H1 (cell line): ENCODE measurements at regions not wholly inside any gene's neighbourhood (a gene's known extent, or its start where the extent isn't known, plus 50 kb on each side); places are given as distances from the start of the nearest gene placed in this dataset.

Experiments used
- CTCF ChIA-PET: fragments of 300-600 bp; sonication (Branson Sonifier 250); formaldehyde crosslinking; loops from one replicate; lab custom pipeline; 2021; ENCODE audit not compliant: partially characterized antibody; lab: Charles Lee
- POLR2A ChIA-PET: fragments of 300-600 bp; sonication (Branson Sonifier 250); formaldehyde crosslinking; loops from one replicate; lab custom pipeline; 2021; ENCODE audit warnings: inconsistent platforms; ENCODE audit not compliant: partially characterized antibody; lab: Charles Lee
- DNase-seq, 2 experiments: peaks; one replicate each; pipeline versions ENCODE4 v3.0.0 to v3.0.0-alpha.2; 2010 to 2022; ENCODE audit warnings: low spot score in 2 of 2, low read depth in 1 of 2, mixed read lengths in 1 of 2
- FAIRE-seq: peaks from 2 replicates; lab custom pipeline; 2011; peaks lifted over from hg19 to GRCh38; lab: Jason Lieb, UNC
- H2AFZ ChIP-seq: 2 replicates; pipeline ENCODE4 v1.8.1; 2012; ENCODE audit warnings: low read length, inconsistent platforms
- H2AK5ac ChIP-seq: 2 replicates; pipeline ENCODE4 v1.6.1; 2013; ENCODE audit warnings: low read depth, low read length
- H2BK120ac ChIP-seq: replicated peaks from 2 replicates; pipeline ENCODE3; 2013; ENCODE audit warnings: low read depth, low read length, inconsistent platforms
- H2BK12ac ChIP-seq: 2 replicates; pipeline ENCODE4 v1.6.1; 2013; ENCODE audit warnings: low read depth, low read length
- H2BK15ac ChIP-seq: 2 replicates; pipeline ENCODE4 v1.6.1; 2013; ENCODE audit warnings: low read length
- H2BK20ac ChIP-seq: 2 replicates; pipeline ENCODE4 v1.6.1; 2013; ENCODE audit warnings: low read length
- H2BK5ac ChIP-seq: 2 replicates; pipeline ENCODE4 v1.6.1; 2013; ENCODE audit warnings: low read depth, low read length
- H3K14ac ChIP-seq: 2 replicates; pipeline ENCODE4 v1.6.1; 2013; ENCODE audit warnings: inconsistent platforms; ENCODE audit not compliant: insufficient read length
- H3K18ac ChIP-seq: 2 replicates; pipeline ENCODE4 v1.6.1; 2013; ENCODE audit warnings: low read length; ENCODE audit errors: extremely low read depth
- H3K23ac ChIP-seq: 2 replicates; pipeline ENCODE4 v1.6.1; 2013; ENCODE audit warnings: inconsistent platforms; ENCODE audit not compliant: insufficient read length
- H3K23me2 ChIP-seq: 2 replicates; pipeline ENCODE4 v1.6.1; 2013; ENCODE audit warnings: low read depth, low read length
- H3K27ac ChIP-seq: 2 replicates; pipeline ENCODE4 v1.6.1; 2011; ENCODE audit warnings: low read depth, low read length, inconsistent platforms
- H3K27me3 ChIP-seq, 4 experiments: replicated peaks in 1 of 4; 1 replicate in 1 of 4; 2 replicates in 3 of 4; pipeline versions ENCODE4 v1.6.1 to v1.8.1; 2011 to 2013; ENCODE audit warnings: low read length in 3 of 4, mild to moderate bottlenecking in 3 of 4, inconsistent platforms in 2 of 4, mixed read lengths in 2 of 4, moderate library complexity in 1 of 4; ENCODE audit not compliant: control insufficient read depth in 3 of 4, insufficient read depth in 3 of 4; ENCODE audit errors: extremely low read depth in 1 of 4
- H3K36me3 ChIP-seq, 4 experiments: 2 replicates each; pipeline versions ENCODE4 v1.6.1 to v1.8.1; 2011 to 2013; ENCODE audit warnings: mild to moderate bottlenecking in 4 of 4, low read length in 3 of 4, moderate library complexity in 2 of 4, control low read depth in 1 of 4, inconsistent platforms in 1 of 4; ENCODE audit not compliant: insufficient read depth in 4 of 4, control insufficient read depth in 2 of 4
- H3K4ac ChIP-seq: replicated peaks from 2 replicates; pipeline ENCODE3; 2013; ENCODE audit warnings: low read length, low read depth, mixed read lengths, inconsistent platforms; ENCODE audit not compliant: insufficient read length
- H3K4me1 ChIP-seq, 4 experiments: replicated peaks in 1 of 4; 1 replicate in 1 of 4; 2 replicates in 3 of 4; pipeline versions ENCODE4 v1.6.1 to v1.8.1; 2011 to 2013; ENCODE audit warnings: low read length in 3 of 4, inconsistent platforms in 2 of 4, mixed read lengths in 1 of 4; ENCODE audit not compliant: insufficient read depth in 4 of 4, control insufficient read depth in 3 of 4
- H3K4me2 ChIP-seq, 2 experiments: 2 replicates each; pipeline versions ENCODE4 v1.6.1 to v1.8.1; 2011 to 2013; ENCODE audit warnings: low read depth in 2 of 2, low read length in 2 of 2, control low read depth in 1 of 2, inconsistent platforms in 1 of 2, mild to moderate bottlenecking in 1 of 2; ENCODE audit not compliant: insufficient read depth in 1 of 2
- H3K4me3 ChIP-seq, 4 experiments: fragments of 200-600, 300-600 bp in 1 of 4; sonication (generic), shearing (Covaris generic), sonication (Bioruptor Twin) in 1 of 4; 2 replicates each; pipeline versions ENCODE4 v1.5.1 to v1.8.1; 2011 to 2016; ENCODE audit warnings: low read length in 4 of 4, low read depth in 3 of 4, control low read depth in 2 of 4, inconsistent platforms in 2 of 4, mild to moderate bottlenecking in 2 of 4, mixed read lengths in 1 of 4, moderate library complexity in 1 of 4; ENCODE audit not compliant: insufficient read depth in 2 of 4; ENCODE audit errors: extremely low read depth in 1 of 4
- H3K56ac ChIP-seq: replicated peaks from 2 replicates; pipeline ENCODE3; 2013; ENCODE audit warnings: low read depth, mild to moderate bottlenecking, mixed read lengths, low read length, inconsistent platforms; ENCODE audit not compliant: insufficient read length
- H3K79me1 ChIP-seq: 2 replicates; pipeline ENCODE4 v1.6.1; 2013; ENCODE audit warnings: low read depth, low read length, control low read depth
- H3K79me2 ChIP-seq, 2 experiments: 2 replicates each; pipeline versions ENCODE4 v1.6.1 to v1.8.1; 2012 to 2013; ENCODE audit warnings: low read length in 2 of 2, mild to moderate bottlenecking in 2 of 2, inconsistent platforms in 1 of 2; ENCODE audit not compliant: insufficient read depth in 2 of 2, control insufficient read depth in 1 of 2
- H3K9ac ChIP-seq, 4 experiments: replicated peaks in 1 of 4; 1 replicate in 1 of 4; 2 replicates in 3 of 4; pipeline versions ENCODE4 v1.6.1 to v1.8.1; 2011 to 2013; ENCODE audit warnings: low read depth in 3 of 4, low read length in 3 of 4, control low read depth in 2 of 4, mild to moderate bottlenecking in 2 of 4, moderate library complexity in 2 of 4, inconsistent platforms in 1 of 4; ENCODE audit errors: extremely low read depth in 1 of 4
- H3K9me3 ChIP-seq, 2 experiments: 2 replicates each; pipeline versions ENCODE4 v1.6.1 to v1.8.1; 2012 to 2013; ENCODE audit warnings: mild to moderate bottlenecking in 2 of 2, moderate library complexity in 2 of 2, control low read depth in 1 of 2, inconsistent platforms in 1 of 2, low read depth in 1 of 2, low read length in 1 of 2, mixed read lengths in 1 of 2; ENCODE audit not compliant: insufficient read depth in 2 of 2
- H4K20me1 ChIP-seq, 2 experiments: replicated peaks in 1 of 2; 2 replicates each; pipeline versions ENCODE3 to v1.8.1; 2011 to 2013; ENCODE audit warnings: inconsistent platforms in 2 of 2, low read length in 2 of 2, mild to moderate bottlenecking in 1 of 2; ENCODE audit not compliant: insufficient read depth in 2 of 2, control insufficient read depth in 1 of 2
- H4K5ac ChIP-seq: 2 replicates; pipeline ENCODE4 v1.6.1; 2013; ENCODE audit warnings: low read length, low read depth, mixed read lengths, inconsistent platforms; ENCODE audit not compliant: insufficient read length
- H4K8ac ChIP-seq: 2 replicates; pipeline ENCODE4 v1.8.0; 2013; ENCODE audit warnings: mild to moderate bottlenecking, moderate library complexity, low read length, inconsistent platforms; ENCODE audit not compliant: insufficient read depth; ENCODE audit errors: extremely low read depth
- H4K91ac ChIP-seq: replicated peaks from 2 replicates; pipeline ENCODE3; 2013; ENCODE audit warnings: low read length, mixed read lengths, inconsistent platforms; ENCODE audit not compliant: insufficient read length
- MAFK ChIP-seq: IDR thresholded peaks from 2 replicates; pipeline ENCODE4 v1.6.1; 2012; ENCODE audit warnings: low read depth, mild to moderate bottlenecking, improper control_type of control experiment, low read length
- PHF8 ChIP-seq: fragments of 200-600 bp; sonication (generic); conservative IDR thresholded peaks from 2 replicates; pipeline ENCODE4 v1.7.1; 2012; ENCODE audit warnings: low read depth, mild to moderate bottlenecking, inconsistent platforms, low read length, moderate library complexity
- TAF7 ChIP-seq: optimal IDR thresholded peaks from 2 replicates; pipeline ENCODE3; 2011; ENCODE audit warnings: low read depth, mild to moderate bottlenecking, inconsistent platforms, low read length, moderate library complexity, borderline replicate concordance
- YY1 ChIP-seq: IDR thresholded peaks from 2 replicates; pipeline ENCODE4 v1.6.1; 2011; ENCODE audit warnings: low read depth, mild to moderate bottlenecking, low read length
- whole genome bisulfite sequencing, 2 experiments: shearing (Covaris generic) in 1 of 2; methylation state at CpG; one replicate each; pipeline versions ENCODE4 v1.1.6 to v1.1.7; 2013 to 2015; ENCODE audit warnings: low lambda C conversion rate in 2 of 2, mixed read lengths in 2 of 2, inconsistent platforms in 1 of 2, low coverage in 1 of 2, missing lambda C conversion rate in 1 of 2; ENCODE audit not compliant: insufficient replicate concordance in 2 of 2, insufficient coverage in 1 of 2, insufficient read length in 1 of 2; ENCODE audit errors: extremely low coverage in 1 of 2, missing lambda C conversion rate in 1 of 2; 5-methylcytosine and 5-hydroxymethylcytosine counted together

GRCh38 chr14:71244341-71244740, 337.1 kb downstream of the PCNX1 start:
- POLR2A ChIA-PET: no interaction called here
- Histone ChIP-seq H3K27ac (no peak overlapping the region), H3K23ac (no peak overlapping the region), H3K79me2 (no peaks in the 10 kb centered on the region), H3K9ac (no peak overlapping the region), H3K79me1 (no peaks in the 10 kb centered on the region), H3K27me3 (no peaks in the 10 kb centered on the region), H2BK120ac (no peak overlapping the region), H3K56ac (no peak overlapping the region)
- DNase-seq (no peak), FAIRE-seq (no peak)
- no peak for TF ChIP-seq YY1
- TF ChIP-seq PHF8: no peak
- no peak for TF ChIP-seq MAFK
- no peak for TF ChIP-seq TAF7
- TF ChIP-seq, all 59 proteins: peak for 0
- CTCF ChIA-PET: interaction anchor here (0.8 kb wide), 1 partner anchor 508 kb away, joined by 3 read pairs; no protein-coding TSS in a partner anchor
- Histone ChIP-seq H3K23me2 (no peaks in the 10 kb centered on the region), H2BK20ac (no peak overlapping the region), H2BK12ac (no peak overlapping the region), H4K8ac (no peak overlapping the region), H2BK5ac (no peak overlapping the region), H3K4me2 (no peak overlapping the region), H3K4ac (no peak overlapping the region), H2AK5ac (no peak overlapping the region), H4K91ac (no peak overlapping the region), H3K4me1 (no peaks in the 10 kb centered on the region), H3K14ac (no peak overlapping the region), H3K9me3 (no peaks in the 10 kb centered on the region), H2BK15ac (no peak overlapping the region), H2AFZ (peak overlapping the region; percentile 27; the same call in 1 of the 2 replicates), H4K20me1 (no peaks in the 10 kb centered on the region), H4K5ac (no peak overlapping the region), H3K36me3 (no peaks in the 10 kb centered on the region), H3K4me3 (no peak overlapping the region), H3K18ac (no peak overlapping the region)
- 77% methylated on average over 5 of the region's 5 CpGs; no CpG with 5 or more reads in 1 of the 2 experiments for WGBS, 2 experiments
